ENCODE measurements at regions not wholly inside any gene's neighbourhood (a gene's known extent, or its start where the extent isn't known, plus 50 kb on each side); places are given as distances from the start of the nearest gene placed in this dataset.

DNA sequence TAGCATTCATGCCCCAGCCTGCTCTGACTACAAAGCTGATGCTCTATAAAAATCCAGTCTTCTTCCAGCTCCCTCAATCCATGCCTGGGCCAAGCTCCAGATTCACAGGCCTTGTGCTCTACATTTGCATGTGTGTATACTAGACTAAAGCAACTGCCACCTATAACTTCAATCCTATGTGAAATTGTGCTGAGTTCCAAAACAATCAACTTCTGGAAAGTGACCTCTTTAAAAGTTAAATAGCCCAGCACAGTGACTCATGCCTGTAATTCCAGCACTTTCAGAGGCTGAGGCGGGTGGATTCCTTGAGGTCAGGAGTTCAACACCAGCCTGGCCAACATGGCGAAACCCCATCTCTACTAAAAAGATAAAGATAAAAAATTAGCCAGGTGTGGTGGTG, 114.3 kb upstream of the ZC3H12C start:
- no peak for DNase-seq

DNA sequence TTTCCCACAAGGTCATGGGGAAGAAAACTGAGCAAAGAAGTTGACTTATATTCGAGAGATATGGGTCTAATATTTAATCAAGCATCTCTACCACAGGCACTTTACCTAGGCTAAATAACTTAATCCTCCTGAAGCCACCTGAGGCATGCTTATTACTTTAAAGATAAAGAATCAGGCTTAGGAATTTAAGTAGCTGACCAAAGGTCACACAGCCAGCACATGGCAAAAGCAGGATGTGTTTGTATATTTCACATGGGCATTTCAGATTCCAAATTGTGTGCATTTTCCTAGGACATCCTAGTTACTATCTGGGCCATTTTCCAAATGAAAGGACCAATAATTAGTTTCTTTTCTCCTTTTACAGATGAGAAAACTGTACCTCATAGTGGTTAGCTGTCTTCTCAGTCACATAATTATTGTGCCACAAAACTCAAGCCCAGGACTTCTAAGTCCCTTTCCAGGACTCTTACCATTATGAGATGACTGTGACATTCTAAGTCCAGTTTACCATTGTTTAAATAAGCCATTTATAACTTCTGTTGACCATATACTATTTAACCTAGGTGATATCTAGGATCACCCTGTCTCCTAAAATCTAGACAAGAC, 112.1 kb upstream of the ZC3H12C start:
- DNase-seq = no peak

DNA sequence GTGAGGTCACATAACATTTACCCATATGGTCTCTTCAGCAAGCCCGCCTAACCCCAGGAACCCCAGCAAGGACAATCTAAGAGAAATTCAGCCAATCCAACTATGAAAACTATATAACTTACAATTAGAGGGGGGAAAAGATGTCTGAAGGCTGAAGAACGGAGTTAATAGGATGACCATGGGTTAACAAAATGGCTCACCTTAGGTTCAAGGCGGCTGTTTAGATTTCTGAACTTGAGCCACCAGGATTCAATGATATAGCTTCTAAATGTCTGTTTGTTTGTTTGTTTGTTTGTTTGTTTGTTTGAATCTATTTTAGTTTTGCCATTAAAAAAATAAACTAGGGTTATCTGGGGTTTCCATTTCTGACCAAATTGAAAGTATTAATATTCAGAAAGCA, 109.8 kb upstream of the ZC3H12C start:
- DNase-seq = no peak

DNA sequence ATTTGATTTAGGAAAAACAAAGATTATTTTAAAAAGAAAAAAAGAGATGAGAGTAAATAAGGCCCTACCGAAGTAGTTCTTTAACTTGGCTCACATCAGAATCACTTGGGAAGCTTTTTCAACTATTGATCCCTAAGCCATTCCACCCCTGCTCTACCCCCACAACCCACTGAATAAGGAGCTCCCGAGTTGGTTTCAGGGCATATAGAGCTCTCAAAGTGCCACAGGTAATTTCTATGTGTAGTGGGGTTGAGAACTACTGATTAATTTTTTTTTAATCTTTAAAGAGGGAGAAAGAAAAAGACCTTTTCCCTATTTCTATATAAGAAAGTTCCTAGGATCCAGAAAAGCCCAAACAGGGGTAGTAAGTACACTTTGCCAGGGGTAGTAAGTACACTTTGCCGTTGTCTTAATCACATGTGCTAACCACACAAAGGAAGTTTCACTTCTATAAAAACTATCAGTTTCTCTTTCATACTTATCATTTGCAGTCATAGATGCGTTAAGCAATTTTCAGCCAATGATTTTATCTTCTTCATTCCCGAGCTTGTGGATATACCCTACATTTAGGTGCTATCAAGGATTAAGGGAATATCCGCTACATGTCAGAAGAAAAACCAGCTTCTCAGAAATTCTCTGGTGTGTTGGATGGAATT, 108.4 kb upstream of the ZC3H12C start:
- no peak for DNase-seq

DNA sequence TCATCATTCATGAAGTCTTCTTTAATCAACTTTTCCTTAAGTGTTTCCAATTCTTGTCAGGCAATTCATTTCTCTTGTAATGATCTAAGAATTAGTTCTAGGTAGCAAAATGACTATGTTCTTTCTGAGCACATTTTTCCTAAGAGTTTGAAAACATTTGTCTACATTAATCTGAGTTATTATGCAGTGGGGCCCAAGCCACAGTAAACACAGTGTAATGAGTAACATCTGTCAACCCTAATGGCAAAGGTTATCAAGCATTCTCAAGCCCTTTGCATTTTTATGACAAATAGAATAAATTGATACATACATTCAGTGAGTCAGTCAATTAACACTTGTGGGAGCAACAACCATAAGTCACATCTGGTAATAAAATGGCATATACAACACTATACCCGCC, 106.7 kb upstream of the ZC3H12C start:
- DNase-seq = no peak

DNA sequence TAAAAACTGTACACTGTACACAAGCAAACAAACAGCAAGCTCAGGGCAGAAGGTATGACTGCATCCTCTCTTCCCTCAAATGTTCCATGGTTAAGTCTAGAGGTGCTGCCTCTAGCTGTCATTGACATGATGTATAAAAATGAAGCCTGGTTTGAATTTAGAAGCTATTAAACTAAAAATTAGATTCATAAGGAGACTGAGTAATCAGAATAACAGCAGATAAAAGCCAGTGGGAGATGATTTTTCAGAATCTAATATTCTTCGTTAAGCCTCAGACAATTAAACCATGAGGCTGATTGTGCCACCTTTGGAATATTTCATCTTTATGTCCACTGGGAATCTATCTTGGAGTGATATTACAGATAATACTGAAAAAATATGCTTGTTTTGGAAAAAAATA, 101.4 kb upstream of the ZC3H12C start:
- DNase-seq = no peak

DNA sequence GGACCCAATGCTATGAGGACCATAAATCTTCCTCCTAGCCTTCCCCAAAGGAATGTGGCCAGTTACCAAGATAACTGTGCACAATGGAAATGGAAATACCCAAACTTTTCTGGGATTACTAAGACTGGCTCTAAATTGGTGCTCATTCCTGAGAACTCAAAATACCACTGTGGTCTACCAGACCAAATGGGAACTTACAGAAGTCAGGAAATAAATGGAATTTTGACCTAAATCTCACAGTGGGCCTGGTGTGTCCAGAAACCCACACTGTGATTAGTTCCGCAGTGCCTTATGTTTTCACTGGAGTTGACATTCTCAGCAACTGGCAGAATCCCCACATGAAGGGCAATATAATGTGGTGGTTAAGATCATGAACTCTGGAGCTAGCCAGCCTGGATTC, 99.4 kb upstream of the ZC3H12C start:
- DNase-seq = no peak

DNA sequence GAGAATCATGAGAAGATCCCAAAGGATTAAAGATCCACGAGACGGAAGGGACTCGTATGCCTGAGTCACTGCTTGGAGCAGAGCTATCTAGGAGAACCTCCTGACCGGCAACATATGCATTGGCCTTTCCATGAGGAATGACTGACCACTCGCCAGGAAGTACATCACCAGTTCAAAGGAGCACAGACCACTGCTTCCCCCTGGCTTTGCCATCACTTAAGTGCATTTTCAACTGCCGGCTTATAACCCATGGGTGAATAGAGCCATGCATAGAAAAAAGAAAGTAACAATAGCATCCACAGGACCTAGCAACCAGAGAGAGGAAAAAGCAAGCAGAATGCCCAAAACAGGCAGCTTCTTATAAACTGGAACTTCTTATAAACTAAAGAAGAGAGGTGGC, 98.3 kb upstream of the ZC3H12C start:
- no peak for DNase-seq

DNA sequence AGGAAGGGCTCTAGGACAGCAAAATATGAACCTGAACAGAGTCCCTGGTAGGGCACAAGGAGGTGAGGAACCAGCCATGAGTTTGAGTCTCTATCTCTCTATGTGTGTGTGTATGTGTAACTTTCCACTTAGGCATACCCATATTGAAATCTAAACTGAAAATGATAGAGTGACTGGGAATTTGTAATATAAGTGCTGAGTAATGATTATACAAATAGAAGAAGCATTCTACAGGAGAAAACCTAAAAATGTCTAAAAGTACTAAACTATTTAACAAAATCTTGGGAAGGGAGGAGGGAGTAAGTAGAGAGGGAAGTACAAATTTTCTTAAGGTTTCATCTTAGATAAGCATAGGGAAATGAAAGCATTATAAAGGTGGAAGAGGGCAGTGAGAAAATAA, 97.1 kb upstream of the ZC3H12C start:
- no peak for DNase-seq

DNA sequence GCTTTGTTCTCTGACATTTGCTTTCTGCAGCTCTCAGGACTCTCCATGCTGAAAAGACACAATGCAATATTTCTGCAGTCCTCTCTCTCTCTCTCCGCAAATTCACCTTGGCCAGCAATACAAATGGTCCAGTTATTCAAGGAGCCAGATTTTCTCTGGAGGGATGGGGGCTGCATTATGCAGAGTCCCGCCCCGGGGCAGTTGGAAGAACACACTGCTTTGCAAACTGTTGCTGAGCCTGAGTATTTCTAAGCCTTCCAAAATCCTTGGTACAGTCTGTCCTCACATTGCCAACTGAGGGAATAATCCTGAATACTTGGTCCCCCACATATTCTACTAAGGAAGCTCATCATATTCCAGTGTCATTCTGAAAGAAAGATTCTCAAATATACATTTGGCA, 94.3 kb upstream of the ZC3H12C start:
- DNase-seq = no peak

DNA sequence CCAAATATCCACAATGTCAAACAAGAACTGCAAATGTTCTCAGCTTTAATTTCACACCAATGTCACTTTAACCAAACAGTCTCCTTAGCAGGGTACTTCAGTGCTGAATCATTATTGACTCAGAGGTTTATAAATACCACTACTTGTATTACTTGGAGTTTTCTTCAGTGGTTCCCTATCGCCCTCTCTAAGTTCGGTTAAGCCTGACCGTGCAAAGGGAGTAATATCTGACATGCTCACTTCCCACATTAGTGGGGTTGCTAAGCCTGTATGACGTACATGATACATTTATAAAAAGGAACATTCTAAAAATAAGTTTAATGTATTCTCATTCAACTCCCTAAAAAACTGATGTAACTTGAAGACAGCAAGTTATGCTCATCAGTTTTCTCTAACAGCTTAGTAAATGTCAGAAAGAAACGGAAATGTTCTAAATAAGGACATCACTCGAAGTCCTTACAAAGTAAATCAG, 93.1 kb upstream of the ZC3H12C start:
- no peak for DNase-seq

DNA sequence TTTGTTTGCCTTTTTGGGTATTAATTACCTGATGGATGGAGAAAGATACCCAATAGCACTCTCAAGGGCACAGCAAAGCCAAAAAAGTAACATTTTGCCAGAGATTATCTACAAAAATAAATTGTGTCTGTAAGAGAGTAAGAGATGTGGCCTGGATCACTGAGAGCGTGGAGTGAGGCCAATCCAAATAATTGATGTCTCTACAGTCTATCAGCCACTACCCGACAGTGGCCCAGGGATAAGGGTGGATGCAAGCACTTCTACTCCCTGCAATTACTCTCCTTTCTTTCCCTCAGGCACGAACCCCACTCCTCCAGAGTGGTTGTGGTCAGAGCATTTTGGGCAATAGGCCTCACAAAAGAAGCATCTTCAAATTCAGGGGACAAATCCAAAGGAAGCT, 92.3 kb upstream of the ZC3H12C start:
- DNase-seq = no peak

DNA sequence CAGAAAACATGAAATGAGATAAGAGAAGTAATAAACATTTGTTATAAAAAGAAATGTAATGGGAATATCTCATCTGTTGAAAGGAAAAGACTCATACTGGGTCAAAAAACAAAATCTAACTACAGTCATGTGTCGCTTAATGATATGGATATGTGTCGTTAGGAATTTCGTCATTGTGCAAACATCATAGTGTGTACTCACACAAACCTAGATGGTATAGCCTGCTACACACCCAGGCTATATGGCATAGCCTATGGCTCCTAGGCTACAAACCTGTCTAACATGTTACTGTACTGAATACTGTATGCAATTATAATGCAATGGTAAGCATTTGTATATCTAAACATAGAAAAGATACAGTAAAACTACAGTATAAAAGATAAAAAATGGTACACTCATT, 89.8 kb upstream of the ZC3H12C start:
- no peak for DNase-seq

DNA sequence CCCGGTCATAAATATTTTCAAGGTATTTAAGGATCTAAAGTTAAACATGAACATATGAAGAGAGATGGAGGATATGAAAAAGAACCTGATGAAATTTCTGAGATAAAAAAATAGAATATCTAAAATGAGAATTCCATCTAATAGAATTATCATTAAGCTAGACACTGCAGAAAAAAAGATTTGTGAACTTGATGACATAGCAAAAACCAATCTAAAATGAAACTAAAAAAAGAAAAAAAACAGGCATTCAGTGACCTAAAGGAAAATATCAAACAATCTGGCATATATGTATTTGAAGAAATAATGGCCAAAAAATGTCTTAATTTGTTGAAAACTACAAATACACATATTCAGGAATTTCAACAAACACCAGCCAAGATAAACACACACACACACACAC, 81.6 kb upstream of the ZC3H12C start:
- DNase-seq = no peak

DNA sequence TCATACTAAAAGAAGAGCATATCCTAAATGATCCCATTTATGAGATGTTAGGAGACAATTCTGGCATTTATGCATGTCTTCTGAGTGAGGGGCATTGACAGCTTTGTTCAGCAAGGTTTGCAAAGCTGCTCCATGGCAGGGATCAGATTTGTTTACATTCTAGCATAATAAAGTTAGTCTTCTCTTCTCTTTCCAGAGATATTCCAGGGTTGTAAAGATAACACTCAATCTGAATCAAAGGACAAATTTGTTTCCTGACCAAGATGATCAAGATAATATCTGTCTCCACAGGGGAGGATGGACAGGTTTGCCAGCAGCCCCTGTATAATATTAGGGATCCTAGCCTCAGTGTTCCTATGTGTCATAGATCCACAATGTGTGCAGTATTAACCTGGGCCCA, 77.5 kb upstream of the ZC3H12C start:
- DNase-seq = no peak

DNA sequence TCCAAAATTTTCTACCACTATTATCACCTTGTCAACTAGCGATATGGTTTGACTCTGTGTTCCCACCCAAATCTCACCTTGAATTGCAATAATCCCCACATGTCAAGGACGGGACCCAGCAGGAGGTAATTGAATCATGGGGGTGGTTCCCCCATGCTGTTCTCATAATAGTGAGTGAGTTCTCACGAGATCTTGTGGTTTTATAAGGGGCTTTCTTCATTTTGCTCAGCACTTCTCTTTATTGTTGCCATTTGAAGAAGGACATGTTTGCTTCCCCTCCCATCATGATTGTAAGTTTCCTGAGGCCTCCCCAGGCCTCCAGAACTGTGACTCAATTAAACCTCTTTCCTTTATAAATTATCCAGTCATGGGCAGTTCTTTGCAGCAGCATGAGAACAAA, 73.5 kb upstream of the ZC3H12C start:
- DNase-seq = no peak

DNA sequence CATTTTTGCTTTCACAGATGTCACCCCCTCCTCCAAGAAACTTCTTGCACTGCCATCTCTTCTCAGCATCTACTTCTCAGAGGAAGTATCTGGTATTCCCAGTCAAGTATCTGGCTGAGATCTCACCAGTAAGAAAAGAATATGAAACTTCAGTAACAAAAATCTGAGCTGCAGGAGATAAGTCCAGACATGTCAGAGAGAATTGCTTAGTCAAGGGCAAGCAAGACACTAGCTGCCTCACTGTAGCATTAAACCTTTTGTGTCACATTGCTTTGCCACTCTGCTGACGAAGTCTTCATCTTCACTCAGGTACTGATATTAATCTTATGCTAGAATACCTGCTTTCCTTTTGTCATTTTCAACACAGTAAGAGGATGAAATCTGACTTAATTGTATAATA, 70.6 kb upstream of the ZC3H12C start:
- no peak for DNase-seq

DNA sequence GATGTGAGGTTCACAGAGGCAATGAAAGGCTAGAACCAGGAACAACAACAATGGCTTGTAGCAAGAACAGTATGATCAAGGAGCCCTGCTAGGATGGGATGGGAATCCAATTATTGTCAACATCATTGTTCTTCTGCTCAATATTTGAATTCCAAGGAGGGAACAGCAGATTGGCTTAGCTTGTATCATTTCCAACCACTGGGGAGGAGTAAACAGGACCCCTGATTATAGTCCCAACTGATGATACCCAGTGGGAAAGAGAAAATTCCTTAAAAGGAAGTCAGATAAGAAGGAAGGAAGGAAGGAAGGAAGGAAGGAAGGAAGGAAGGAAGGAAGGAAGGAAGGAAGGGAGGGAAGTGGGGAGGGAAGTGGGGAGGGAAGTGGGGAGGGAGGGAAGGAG, 69.5 kb upstream of the ZC3H12C start:
- DNase-seq = no peak

DNA sequence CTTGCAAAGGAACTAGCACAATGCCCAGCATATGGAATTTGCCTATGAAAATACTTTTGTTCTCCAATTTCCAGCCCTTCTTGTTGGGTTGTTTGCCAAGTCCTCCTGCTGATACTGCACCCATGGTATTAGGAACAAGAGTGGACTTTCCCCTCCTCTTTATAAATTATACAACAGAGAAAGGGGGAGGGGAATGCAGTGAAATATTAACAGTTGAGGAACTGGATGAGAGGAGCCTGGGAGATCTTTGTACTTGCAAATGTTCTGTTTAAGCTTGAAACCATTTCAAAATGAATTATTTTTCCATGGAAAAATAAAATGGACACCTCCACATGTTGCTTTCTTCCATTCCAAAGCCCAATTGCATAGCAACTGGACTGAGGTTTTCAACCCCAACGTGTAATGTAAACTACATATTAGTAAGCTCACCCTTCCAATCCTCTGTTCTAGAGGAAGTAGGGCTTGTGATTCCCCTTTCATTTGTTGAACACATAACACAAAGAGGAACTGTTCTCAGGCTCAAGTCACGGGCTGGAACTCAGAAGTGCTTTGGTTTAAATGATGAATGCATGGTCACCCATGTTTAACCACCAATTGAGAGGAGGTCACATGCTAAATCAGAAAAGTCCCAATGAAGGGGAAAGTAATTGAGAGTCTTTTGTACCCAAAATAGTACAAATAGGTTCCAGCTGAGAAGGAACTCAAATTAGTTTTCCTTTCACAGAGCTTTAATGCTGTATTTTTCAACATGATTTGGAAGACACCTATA, 66.2 kb upstream of the ZC3H12C start:
- DNase-seq = no peak

DNA sequence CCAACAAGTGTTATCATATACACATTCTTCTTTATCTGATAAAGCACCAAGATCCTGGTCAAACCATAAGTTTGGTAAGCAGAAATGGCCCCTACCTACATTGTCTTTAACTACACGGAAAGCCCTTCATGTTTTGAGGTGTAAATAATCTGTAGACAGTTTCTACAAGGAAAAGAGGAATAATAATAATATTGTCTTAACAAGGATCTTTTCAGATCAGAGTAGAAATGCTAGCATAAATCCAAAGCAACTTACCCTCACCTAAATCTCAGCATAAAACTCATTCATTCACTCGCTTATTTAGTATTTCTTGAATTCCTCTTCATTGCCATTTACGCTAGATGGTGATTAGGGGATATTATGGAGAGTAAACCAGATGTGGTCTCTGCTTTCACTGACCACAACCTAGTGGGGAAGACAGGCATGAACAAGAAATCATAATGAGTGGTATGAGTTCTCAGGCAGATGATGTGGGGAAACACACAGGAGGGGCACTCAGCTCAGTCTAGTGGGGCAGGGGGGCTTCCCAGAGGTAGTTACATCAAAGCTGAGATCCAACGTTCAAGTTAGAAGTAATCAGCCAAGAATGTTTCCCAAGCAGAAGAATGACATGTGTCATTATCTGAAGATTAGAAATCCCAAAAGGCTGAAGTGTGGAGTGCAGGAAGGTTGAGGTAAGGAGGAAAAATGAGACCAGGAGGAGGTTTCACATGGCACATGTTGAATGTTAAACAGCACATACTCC, 65.4 kb upstream of the ZC3H12C start:
- DNase-seq = no peak

DNA sequence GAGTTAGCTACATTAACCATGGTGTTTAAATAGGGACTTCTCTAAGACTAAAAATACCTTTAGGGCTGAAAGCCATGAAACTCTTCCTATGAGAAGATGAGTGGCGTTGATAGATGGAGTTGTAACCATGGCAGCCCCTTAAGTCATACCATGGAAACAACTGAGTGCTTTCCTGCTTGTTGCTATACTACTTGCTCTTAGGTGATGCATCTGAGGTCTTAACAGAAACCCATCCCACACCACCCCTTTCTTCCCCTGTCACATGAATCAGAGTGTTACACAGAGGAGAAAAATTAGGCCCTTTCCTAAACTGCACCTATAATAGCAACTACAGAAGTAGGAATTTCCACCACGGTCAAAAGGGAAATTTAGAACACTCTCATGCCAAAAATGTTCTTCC, 64.3 kb upstream of the ZC3H12C start:
- no peak for DNase-seq

DNA sequence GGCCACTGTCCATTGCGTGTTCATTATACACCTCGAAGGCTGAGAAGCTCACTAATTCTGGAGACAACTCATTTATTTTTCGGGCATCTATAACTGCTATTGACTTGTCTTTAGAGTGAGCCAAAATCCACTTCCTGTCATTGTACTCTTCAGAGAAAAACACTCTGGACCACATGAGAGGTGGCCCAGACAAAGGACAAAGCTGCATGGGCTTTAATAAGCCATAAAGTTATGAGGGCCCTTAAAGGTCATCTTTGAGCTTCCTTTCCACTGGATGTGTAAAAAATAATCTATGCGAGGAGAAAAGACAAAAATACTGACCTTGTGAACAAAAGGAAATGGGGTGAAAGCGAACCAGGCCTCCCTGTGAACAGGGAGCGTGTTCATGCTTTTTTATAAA, 63.5 kb upstream of the ZC3H12C start:
- DNase-seq = no peak

DNA sequence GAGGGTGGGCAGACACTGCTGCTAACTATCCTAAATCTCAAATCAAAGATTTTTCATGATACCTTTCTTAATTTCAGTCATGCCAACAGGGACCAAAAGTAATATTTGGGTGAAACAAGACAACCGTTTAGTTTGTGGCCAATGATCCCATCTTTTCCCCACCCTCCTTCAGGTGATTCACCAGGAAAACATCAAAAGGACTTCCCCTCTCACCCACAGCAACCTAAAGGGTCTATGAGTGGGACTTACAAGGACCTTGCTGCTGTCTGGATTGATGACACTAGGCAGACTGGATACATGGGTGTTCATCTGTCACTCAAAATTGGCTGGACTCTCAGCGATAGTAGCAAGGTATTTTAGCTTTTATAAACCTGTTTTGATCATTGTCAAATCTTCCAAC, 62.0 kb upstream of the ZC3H12C start:
- no peak for DNase-seq

DNA sequence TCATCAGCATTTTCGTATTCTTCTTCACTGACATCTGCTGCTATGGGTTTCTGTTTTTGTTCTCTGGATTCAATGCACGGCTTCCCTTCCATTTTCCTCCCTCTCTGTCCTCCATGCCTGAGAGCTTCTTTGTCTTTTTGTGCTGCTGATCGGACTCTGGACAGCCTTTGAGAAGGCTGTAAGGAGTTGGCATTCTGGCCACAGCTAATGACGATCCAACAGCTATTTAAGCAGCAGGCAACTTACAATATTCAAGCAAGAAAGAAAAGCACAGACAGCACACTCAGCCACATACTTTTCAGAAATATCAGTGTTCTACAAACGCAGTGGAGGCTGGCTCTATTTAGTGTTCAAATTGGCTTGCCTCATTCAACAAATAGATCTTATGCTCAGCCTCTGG, 60.9 kb upstream of the ZC3H12C start:
- no peak for DNase-seq
